ENCODE measurements at regions not wholly inside any gene's neighbourhood (a gene's known extent, or its start where the extent isn't known, plus 50 kb on each side); places are given as distances from the start of the nearest gene placed in this dataset.
A peak's percentile ranks its signal among the peaks of the same experiment; 100 is the strongest.

DNA sequence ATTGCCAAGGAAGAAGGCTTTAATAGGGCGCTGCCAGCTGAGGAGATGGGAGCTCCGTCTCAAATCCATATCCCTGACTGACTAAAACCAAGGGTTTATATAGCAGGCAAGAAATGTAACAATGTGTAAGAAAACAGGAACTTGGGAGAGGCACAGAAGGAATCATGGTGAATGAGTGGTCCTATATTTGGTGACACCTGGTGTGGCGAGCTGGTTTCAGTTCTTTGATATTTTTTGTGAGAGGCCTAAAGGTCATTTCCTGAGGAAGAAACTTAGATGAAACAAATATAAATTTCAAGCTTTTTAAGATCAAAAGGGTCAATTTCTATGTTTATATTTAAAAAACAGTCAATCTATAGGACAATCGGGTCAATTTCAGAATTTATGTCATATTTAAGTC, 826.3 kb downstream of the SLITRK6 start:
- DNase-seq (ENCODE audit: low read depth in 2 of 2), result no peak

DNA sequence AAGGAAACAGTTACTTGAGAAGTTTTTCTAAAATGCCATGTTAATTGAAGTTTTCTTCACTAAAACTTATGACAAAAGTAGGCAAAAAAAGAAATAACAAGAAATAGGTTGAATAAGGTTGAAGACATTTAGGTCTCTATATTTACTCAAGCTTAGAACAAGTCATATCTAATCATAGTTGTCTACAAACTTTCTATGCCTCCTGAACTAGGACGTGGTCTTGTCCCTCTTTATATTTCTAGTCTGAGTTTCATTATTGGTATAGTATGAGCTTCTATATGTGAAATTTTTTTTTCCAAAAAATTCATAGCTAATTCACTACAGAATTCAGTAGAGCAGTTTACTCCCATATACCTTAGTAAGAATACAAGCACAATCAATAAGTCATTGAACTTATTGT, 836.4 kb downstream of the SLITRK6 start:
- no peak for DNase-seq (ENCODE audit: low read depth in 2 of 2)

DNA sequence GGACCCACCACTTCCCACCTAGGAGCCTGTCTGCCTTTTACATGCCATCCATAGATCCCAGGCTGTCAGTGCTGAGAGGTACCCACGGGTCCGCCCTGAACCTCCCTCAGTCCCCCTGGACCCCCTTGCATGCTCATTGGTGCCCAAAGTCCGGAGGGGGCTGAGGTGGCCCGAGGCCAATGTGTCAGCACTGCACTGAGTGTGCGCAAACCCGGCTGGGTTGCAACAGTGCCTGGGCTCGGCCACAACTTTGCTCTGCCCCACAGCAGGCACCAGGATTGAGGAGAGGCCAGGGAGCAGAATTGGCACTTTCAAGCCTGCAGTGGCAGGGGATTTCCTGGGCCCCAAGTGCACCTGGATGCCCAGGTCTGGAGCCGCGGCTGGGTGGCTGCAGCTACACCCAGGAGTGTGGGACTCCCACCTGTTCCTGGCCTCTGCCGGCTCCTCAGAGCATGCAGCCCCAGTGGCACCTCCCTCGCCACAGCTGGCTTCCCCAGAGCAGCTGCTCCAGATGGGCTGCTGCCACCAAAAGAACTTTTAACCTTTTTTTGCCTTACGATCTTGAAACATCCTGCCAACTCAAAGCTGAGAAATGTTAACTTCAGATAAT, 837.0 kb downstream of the SLITRK6 start:
- no peak for DNase-seq (ENCODE audit: low read depth in 2 of 2)

DNA sequence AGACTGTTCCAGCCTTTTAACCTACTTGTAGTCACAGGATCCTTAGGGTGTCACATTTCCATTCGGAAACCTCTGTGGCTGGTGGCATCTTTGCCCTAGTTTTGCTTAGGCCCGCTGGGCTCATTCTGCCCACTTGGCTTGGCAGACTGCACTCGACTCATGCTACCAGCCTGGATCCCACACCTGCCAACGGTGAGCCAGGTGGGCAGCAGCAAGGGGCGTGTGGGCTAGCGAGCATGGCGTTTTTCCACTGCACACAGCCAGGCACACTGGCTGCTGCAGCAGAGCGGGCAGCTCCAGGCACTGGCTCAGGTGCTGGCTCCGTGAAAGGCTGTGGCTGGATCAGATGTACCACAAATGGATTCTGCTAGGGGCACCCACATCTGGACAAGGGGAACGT, 838.2 kb downstream of the SLITRK6 start:
- no peak for DNase-seq (ENCODE audit: low read depth in 2 of 2)

DNA sequence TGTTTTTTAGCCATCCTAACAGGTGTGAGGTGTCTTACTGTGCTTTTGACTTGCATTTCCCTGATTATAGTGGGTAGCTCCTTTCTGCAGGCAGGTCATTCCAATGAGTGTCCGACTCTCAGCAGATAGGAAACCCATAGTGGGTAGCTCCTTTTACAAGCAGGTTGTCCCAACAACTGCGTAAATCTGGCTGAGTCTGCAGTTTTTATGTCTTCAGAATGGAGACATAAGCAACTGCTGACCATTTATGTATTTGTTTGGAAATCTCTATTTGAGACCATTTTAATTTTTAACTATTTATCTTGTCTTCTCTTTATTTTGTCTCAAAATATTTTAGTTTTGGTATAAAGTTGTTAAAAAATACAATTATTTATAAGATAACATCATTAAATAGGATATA, 839.4 kb downstream of the SLITRK6 start:
- no peak for DNase-seq (ENCODE audit: low read depth in 2 of 2)

DNA sequence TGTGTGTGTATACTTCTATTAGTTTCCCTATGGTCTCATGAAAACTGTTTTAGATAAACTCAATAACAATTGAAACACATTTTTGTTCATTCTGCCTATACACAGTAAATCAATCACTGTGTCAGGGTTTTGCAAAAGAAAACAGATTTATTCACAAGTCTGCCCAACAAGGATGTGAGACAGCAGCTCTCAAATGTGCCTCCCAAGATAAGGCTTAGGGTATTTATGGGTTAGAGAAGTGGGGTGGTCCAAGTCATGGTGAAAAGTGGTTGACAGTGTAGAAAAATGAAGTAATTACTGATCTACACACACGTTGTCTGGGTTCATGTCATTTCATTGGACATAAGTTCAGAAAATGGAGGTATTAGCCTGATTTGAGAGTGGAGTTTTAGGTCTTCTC, 844.6 kb downstream of the SLITRK6 start:
- DNase-seq (ENCODE audit: low read depth in 2 of 2), result no peak

DNA sequence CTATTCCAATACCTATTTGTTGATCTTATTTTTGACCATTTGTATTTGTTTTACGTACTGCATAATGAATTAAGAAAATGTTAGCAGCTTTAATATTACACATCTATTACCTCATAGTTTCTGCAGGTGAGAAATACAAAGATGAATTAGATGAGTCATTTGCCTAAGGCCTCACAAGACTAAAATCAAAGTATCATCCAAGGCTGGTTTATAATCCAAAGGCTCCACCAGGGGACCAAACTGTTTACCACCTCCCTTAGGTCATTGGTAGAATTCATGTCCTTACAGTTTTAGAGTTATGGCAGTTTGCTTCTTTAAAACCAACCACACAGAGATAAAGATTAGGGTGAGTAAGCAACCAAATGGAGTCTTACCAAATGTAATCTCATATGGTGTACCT, 848.1 kb downstream of the SLITRK6 start:
- DNase-seq (ENCODE audit: low read depth in 2 of 2), result no peak

DNA sequence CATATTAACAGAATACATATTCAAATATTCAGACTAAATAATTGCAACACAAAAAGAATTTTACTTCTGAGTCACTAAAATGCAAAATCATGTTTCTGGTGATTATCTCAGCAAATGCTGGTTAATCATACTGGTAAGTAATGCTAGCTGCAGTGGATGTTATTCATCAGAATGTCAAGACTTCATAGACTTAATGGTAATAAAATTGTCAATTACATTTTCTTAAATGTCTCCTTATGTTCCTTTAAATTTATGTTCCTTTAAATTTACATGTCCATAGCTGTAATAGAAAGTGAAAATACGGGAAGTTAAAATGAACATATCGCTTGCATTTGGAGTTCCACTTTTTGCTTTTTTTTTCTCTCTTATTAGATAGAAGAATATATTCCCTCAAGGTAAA, 853.0 kb downstream of the SLITRK6 start:
- DNase-seq (ENCODE audit: low read depth in 2 of 2), result no peak

DNA sequence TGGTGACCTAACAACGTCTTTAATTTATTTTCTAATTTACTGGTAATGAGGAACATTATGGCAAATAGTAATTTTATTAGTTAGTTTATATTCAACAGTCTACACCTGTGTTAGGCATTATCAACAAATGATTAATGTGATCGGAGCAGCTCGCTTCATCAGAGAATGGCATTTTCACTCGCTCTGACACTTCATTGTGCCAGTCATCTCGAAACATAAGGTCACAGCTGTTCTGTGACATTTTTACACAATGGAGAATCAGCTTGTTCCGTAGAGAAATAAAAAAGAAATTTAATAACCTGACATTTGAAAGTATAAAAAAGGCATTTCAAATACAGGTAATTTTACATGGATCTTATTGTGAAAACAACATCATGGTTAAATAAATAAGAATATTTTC, 858.4 kb downstream of the SLITRK6 start:
- no peak for DNase-seq (ENCODE audit: low read depth in 2 of 2)

DNA sequence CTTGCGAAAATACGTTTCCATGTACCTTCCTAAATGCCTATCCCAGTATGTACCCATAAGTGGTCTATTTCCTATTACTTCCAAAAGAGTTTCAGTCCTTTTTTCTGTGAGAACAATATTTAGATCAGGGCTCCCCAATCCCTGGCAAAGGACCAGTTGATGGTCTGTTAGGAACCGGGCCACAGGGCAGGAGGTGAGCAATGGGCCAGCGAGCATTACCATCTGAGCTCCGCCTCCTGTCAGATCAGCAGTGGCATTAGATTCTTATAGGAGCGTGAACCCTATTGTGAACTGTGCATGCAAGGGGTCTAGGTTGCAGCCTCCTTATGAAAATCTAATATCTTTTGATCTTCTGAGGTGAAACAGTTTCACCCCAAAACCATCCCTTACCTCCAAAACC, 859.1 kb downstream of the SLITRK6 start:
- no peak for DNase-seq (ENCODE audit: low read depth in 2 of 2)

DNA sequence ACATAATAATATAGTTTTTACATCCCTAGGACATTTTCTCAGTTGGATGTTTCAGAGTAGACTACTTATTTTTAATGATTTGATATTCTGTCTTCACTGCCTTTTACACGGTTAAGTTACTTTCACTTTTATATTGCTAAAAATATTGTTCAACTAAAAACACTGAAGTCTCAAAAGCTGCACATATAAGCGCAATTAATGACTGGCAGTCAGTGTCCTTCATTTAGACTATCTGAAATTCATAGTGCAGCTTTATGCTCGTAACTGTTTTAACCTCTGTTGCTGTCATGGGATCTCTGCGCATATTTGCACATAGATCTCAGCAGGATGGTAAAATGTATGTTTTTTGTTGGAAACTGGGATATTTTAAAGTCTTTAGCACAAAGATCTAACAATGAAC, 864.3 kb downstream of the SLITRK6 start:
- no peak for DNase-seq (ENCODE audit: low read depth in 2 of 2)

DNA sequence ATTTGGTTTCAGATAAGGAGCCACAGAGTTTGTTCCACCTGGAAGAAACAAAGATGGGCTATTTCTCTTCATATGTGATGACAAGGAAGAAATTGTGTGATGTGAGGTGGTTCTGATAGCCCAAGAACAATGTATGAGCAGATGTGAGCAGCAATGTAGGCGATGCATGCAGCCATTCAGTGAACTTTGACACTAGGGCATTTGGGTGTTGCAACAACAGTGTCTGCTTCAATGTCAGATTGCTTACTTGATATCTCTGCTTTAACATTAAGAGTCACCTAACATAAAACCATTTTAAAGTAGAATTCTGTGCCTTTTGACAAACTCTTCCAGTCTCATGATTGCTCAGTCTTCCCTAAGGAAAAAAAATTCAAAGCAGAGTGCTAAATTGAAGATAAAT, 865.4 kb downstream of the SLITRK6 start:
- no peak for DNase-seq (ENCODE audit: low read depth in 2 of 2)

DNA sequence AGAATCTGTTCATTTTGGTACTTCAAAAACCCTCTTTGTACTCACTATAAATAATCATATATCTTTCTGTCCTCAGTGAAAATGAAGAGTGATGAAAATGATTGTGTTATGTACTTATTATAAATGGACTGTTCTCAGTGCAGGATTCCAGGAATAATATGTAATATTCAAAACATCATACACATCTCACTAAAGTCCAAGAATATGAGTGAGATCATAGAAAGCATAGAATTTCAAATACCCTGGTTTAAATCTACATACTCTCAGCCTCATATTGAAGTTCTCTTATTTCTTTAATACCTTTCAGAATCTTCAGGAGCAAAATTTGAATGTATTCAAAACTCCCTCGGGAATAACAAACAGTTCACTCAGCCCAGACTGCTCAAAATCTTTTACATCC, 868.0 kb downstream of the SLITRK6 start:
- no peak for DNase-seq (ENCODE audit: low read depth in 2 of 2)

DNA sequence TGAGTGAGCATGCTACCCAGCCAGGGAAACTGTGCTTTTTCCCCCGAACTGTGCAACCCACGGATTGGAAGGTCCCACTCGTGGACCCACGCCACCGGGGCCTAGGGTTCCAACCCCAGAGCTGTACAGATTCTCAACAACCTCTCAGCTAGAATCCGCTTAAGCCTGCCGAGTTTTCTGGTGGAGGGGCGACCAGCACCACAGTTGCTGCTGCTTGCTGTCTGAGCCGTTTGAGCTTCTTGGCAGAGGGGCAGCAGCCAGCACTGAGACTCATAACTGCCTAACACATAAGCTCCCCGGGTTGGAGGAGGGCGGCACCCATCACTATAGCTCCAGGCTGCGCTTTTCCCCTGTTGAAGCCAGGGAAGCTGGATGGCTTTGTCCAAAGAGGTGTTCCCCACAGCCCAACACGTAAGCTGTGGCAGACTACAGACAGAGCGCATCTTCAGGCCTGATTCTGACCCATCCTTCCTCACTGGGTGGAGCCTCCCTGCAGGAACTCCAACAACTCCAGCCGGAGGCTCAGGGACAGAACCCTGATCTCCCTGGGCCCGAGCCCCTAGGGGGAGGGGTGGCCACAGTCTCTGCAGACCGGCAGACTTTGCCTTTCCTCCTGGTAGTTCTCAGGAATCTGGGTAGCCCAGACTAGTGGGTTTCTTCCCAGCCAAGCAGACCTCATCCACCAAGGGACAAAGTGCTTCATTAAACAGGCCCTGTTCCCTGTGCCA, 871.6 kb downstream of the SLITRK6 start:
- no peak for DNase-seq (ENCODE audit: low read depth in 2 of 2)

DNA sequence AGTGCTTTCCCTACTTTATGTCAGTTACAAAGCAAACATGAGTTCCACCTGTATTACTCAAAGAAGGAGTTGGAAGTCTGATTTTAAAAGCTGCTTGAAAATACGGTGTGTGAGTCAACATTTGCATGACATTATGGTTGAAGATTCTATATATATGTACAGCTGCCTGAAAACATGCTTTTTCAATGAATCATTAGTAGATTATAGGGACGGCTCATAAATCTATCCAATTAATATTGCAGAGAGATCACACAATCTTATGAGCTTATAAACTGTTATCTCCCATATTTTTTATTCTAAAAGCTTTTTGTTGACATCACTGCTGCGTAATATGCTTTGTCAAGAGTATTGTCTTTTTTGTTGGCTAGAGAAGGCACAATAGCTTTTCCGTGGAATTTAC, 873.8 kb downstream of the SLITRK6 start:
- DNase-seq (ENCODE audit: low read depth in 2 of 2), result no peak

DNA sequence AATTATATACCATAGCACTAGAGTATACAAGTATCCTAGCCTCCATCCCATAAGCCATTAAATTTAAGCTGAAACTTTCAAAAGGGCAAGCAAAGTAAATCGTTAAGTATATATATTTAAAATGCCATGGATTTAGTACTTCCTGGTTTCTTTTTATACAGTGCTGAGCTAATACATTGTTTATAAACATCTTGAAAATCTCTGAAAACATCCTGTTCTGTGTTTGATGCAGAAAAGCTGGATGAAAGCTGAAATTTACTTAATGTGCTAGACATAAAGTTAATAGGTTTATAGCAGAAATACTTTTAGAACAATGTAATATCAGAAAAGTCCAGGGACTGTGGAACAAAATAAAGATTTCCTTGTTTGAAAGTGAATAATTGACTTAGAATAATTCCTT, 875.4 kb downstream of the SLITRK6 start:
- DNase-seq (ENCODE audit: low read depth in 2 of 2), result no peak

DNA sequence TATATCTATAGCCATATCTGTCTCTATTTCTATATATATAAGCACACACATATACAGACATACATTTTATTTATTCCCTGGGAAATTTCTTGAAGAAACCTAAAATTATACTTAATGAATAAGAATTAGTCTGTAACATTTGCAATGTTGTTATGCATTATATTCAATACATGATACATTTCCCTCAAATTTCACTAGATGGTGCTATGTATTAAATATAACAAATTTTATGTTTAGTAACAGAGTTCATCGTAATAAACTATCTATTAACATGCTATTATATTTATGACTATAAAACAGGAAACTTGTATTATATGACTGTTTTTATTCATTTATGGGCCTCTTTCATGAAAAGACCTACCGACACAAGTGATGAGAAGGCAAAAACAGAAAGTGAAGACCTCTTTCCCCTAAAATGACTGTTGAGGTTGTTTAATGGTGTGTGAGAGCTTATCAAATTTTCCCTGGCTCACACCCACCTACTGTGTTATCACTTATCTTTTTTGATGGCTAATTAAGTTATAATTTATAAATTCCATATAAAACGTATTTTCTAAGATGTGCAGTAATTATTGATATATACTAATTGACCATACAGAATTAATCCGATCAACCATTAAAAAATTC, 881.9 kb downstream of the SLITRK6 start:
- DNase-seq (ENCODE audit: low read depth in 2 of 2), result no peak

DNA sequence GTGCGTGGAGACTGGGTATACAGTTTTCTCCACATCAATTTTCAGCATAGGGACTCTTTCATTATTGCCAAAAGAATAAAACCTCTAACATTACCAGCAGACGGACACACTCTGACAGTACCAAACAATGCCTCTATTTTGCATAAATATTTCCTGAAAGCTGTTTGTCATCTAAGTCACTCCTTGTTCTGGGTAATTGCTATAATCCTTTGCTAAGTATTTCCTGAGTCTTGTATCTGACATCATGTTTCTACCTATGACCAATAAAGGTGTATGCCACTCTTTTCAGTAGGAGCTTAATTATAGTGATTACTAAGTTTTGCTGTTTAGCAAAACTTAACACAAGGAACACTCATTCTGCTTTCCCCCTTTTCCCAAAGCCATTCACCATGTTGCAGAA, 886.5 kb downstream of the SLITRK6 start:
- no peak for DNase-seq (ENCODE audit: low read depth in 2 of 2)

DNA sequence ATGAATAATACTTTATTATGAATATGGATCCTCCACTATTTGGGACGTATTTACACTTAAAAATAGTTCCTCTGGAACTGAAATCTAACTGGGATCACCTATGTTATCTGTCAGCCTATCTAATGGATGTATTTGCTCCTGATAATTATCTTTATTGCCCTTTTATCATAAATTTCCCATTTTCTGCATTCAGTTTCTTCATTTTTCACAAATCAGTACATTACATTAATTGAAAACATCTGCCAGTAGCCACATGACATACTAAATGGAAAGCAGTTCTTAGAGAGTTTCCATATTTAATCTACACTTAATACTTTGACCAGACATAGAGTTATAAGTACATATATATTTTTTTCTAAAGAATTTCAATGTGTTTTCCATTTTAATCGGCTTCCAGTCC, 888.8 kb downstream of the SLITRK6 start:
- no peak for DNase-seq (ENCODE audit: low read depth in 2 of 2)

DNA sequence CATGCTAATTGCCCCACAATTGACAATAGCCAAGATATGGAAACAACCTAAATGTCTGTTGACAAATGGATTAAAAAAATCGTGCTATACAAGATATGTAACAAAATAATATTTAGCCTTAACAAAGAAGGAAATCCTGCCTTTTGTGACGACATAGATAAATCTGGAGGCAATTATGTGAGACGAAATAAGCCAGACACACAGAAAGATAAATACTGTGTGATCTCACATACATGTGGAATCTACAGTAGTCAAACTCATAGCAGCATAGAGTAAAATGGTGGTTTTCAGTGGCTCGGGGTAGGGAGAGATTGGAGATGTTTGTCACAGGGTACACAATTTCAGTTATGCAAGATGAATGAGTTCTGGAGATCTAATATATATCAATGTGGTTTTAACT, 895.8 kb downstream of the SLITRK6 start:
- DNase-seq (ENCODE audit: low read depth in 2 of 2), result no peak

DNA sequence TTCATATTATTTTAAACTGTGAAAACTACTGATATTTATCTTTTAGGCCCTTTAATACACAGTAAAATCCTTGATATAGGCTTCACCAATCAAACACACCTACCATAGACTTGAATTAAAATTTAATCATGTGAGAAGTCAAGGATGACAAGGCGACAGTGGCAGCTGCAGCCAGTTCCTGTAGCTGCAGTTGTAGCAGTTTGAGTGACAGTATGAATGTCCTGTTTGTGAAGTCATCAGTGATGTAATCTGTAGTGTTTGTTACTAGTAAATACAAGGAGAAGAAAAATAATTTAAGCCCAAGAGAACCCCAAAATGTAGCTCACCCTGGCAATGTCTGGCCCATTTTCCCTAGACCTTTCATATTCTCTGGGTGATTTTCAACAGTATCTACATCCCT, 897.0 kb downstream of the SLITRK6 start:
- DNase-seq (ENCODE audit: low read depth in 2 of 2), result no peak

DNA sequence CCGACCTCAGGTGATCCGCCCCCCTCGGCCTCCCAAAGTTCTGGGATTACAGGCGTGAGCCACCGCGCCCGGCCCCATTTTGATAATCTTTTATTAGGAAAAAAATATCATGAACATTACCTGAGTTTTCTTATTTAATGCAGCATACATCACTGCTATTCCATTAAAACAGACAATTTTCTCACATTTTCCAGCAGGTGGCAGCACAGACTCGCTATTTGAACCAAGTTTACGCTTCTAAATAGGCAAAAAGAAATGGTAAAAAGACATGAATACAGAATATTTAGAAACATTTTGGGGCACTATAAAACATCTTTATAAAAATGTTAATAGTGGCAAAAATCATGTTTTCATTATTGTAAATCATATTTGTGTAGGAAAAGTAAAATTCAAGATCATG, 903.1 kb downstream of the SLITRK6 start:
- peak; percentile 1 to 9 for DNase-seq (ENCODE audit: low read depth in 2 of 2)

DNA sequence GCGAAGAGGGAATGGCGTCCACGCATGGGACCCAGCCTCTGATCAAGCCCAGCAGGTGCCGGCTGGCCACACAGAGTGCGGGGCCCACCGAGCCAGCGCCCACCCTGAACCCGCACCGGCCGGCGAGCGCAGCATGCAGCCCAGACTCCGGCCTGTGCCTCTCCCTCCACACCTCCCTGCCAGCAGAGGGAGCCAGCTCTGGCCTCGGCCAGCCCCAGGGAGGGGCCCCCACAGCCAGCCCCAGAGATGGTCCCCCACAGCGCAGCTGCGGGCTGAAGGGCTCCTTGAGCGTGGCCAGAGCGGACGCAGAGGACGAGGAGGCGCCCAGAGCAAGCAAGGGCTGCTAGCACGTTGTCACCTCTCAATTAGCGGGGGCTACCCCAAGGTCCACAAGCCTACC, 904.5 kb downstream of the SLITRK6 start:
- no peak for DNase-seq (ENCODE audit: low read depth in 2 of 2)

DNA sequence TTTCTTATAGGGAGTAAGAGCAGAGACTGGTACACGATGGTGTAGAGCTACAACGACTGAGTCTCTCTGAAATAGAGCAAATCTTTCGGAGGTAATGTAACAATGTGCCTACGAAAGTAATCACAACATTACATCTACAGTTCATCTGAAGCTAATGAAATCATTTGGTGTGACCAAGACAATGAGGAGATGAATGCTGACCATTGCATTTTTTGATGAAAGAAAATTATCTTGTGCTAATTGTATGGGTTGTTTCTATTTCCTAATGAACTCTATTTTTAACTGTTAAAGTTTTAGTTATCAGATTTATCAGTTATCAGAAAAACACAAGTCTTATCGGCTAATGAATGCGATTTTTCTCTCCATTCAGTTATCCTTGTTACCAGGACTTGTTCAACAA, 913.4 kb downstream of the SLITRK6 start:
- DNase-seq (ENCODE audit: low read depth in 2 of 2), result no peak

All from stimulated activated CD4-positive, alpha-beta T cell treated with anti-CD3 and anti-CD28 coated beads, Interleukin-15, amount 100 ng/mL, for 48 hours (primary cell).